ENCODE measurements at regions not wholly inside any gene's neighbourhood (a gene's known extent, or its start where the extent isn't known, plus 50 kb on each side); places are given as distances from the start of the nearest gene placed in this dataset.

DNA sequence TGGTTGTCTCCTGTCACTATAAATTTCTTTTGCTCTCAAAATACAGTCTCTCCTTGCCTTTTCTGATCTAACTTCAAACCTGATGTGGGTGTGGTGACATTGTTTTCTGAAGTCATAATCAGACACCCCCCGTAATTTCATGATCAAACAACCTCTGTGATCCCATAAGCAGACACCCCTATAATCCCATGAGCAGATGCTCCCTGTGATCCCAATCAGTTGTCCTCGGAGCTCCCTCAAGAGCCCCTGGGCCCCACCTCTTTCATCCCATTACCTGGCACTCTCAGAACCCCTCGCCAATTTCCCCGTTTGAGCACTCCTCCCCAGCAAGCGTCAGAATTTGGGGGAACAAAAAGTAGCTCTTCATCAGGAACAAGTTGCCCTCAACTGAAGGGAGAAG, 246.3 kb upstream of the FZD8 start:
- Histone ChIP-seq H3K4me1 (ENCODE audit: control insufficient read depth, insufficient read depth, low read length) (no peaks in the 10 kb centered on the region), H3K27ac (ENCODE audit: low read length) (no peak overlapping the region), H3K9me3 (ENCODE audit: control insufficient read depth, insufficient read depth, low read length) (no peaks in the 10 kb centered on the region), H3K27me3 (ENCODE audit: control insufficient read depth, insufficient read depth, low read length) (no peaks in the 10 kb centered on the region), H3K4me3 (ENCODE audit: low read length) (no peak overlapping the region), H3K36me3 (ENCODE audit: control insufficient read depth, insufficient read depth, low read length) (no peaks in the 10 kb centered on the region)
- H3K27me3 Mint-ChIP-seq (ENCODE audit: low read depth in 2 of 2): peaks cover 0 to 2% of the 10 kb centered on the region in 2 donors
- no peak for ATAC-seq
- no peaks in the 10 kb centered on the region for H3K36me3 Mint-ChIP-seq
- no peak overlapping the region for H3K27ac Mint-ChIP-seq
- intact Hi-C loops (cut with micrococcal nuclease): no loop called here
- WGBS (ENCODE audit: insufficient coverage): 93% methylated on average over 5 of the region's 5 CpGs
- no peak for DNase-seq
- TF ChIP-seq, protein P1, sequence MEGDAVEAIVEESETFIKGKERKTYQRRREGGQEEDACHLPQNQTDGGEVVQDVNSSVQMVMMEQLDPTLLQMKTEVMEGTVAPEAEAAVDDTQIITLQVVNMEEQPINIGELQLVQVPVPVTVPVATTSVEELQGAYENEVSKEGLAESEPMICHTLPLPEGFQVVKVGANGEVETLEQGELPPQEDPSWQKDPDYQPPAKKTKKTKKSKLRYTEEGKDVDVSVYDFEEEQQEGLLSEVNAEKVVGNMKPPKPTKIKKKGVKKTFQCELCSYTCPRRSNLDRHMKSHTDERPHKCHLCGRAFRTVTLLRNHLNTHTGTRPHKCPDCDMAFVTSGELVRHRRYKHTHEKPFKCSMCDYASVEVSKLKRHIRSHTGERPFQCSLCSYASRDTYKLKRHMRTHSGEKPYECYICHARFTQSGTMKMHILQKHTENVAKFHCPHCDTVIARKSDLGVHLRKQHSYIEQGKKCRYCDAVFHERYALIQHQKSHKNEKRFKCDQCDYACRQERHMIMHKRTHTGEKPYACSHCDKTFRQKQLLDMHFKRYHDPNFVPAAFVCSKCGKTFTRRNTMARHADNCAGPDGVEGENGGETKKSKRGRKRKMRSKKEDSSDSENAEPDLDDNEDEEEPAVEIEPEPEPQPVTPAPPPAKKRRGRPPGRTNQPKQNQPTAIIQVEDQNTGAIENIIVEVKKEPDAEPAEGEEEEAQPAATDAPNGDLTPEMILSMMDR (IDR thresholded peaks at IDR 0.05): no peak
- H3K4me3 Mint-ChIP-seq: no peak overlapping the region
- H3K4me1 Mint-ChIP-seq: no peaks in the 10 kb centered on the region
- peaks cover 0 to 4% of the 10 kb centered on the region in 2 donors for H3K9me3 Mint-ChIP-seq

DNA sequence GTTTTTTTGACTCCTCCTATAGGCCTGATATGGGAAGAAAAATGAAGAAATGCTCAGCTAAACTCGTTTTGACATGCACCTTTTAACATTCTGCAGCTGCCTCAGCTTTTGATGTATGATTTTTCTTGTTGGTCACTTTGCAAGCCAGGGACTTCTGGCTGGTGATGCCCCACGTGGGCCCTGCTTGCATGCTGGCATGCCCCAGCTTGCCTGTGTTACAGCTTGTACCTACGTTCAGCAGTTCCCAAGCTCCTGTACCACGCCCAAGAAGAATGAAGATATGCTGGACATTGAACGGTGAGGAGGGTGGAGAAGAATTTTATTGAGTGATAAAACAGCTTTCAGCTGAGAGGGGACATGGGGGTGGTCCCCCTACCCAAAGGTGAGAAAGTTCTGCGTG, 245.6 kb upstream of the FZD8 start:
- Mint-ChIP-seq H3K9me3 (peaks cover 0 to 4% of the 10 kb centered on the region in 2 donors), H3K36me3 (no peaks in the 10 kb centered on the region), H3K27me3 (ENCODE audit: low read depth in 2 of 2) (peaks cover 0 to 2% of the 10 kb centered on the region in 2 donors), H3K27ac (no peak overlapping the region), H3K4me3 (no peak overlapping the region), H3K4me1 (no peaks in the 10 kb centered on the region)
- Histone ChIP-seq H3K36me3 (ENCODE audit: control insufficient read depth, insufficient read depth, low read length) (no peaks in the 10 kb centered on the region), H3K4me3 (ENCODE audit: low read length) (no peak overlapping the region), H3K4me1 (ENCODE audit: control insufficient read depth, insufficient read depth, low read length) (no peaks in the 10 kb centered on the region), H3K27ac (ENCODE audit: low read length) (no peak overlapping the region), H3K27me3 (ENCODE audit: control insufficient read depth, insufficient read depth, low read length) (no peaks in the 10 kb centered on the region), H3K9me3 (ENCODE audit: control insufficient read depth, insufficient read depth, low read length) (no peaks in the 10 kb centered on the region)
- TF ChIP-seq, protein P1 (IDR thresholded peaks at IDR 0.05): no peak
- intact Hi-C loops (cut with micrococcal nuclease): no loop called here
- ATAC-seq (no peak), DNase-seq (no peak)
- 67% methylated on average over 6 of the region's 6 CpGs for WGBS (ENCODE audit: insufficient coverage)

GRCh38 chr10:35885076-35885475, 243.0 kb upstream of the FZD8 start:
- TF ChIP-seq, protein P1 (IDR thresholded peaks at IDR 0.05): no peak
- Mint-ChIP-seq H3K9me3 (peaks cover 2 to 3% of the 10 kb centered on the region in 2 donors), H3K36me3 (no peaks in the 10 kb centered on the region), H3K27me3 (ENCODE audit: low read depth in 2 of 2) (peaks cover 0 to 2% of the 10 kb centered on the region in 2 donors), H3K27ac (no peak overlapping the region), H3K4me3 (no peak overlapping the region), H3K4me1 (no peaks in the 10 kb centered on the region)
- H3K27ac ChIP-seq (ENCODE audit: low read length): no peak overlapping the region
- no peak overlapping the region for H3K4me3 ChIP-seq (ENCODE audit: low read length)
- no peaks in the 10 kb centered on the region for H3K9me3 ChIP-seq (ENCODE audit: control insufficient read depth, insufficient read depth, low read length)
- 97% methylated on average over 4 of the region's 5 CpGs for WGBS (ENCODE audit: insufficient coverage)
- intact Hi-C loops (cut with micrococcal nuclease): no loop called here
- H3K36me3 ChIP-seq (ENCODE audit: control insufficient read depth, insufficient read depth, low read length): no peaks in the 10 kb centered on the region
- ATAC-seq: no peak
- no peak for DNase-seq
- H3K27me3 ChIP-seq (ENCODE audit: control insufficient read depth, insufficient read depth, low read length): no peaks in the 10 kb centered on the region
- no peaks in the 10 kb centered on the region for H3K4me1 ChIP-seq (ENCODE audit: control insufficient read depth, insufficient read depth, low read length)

DNA sequence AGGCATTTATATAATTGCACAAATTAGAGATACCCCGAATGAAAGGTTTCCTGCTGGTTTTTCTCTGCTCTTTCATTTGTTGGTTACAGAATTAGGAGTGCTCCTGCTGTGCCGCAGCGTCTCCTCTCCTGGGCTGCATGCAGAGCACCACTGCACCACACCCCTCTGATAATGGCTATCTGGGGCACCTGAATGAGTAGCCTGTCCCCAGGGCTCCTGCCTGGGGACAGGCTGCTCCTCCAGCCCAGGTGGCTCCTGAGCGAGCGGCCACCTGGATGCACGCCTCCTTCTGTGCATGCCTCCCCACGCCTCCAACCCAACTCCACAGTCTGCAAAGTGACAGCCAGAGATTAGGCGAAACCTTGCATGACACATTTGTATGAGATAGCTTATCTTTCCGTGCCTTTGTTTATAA, 242.6 kb upstream of the FZD8 start:
- Histone ChIP-seq H3K36me3 (ENCODE audit: control insufficient read depth, insufficient read depth, low read length) (no peaks in the 10 kb centered on the region), H3K27ac (ENCODE audit: low read length) (no peak overlapping the region), H3K4me1 (ENCODE audit: control insufficient read depth, insufficient read depth, low read length) (no peaks in the 10 kb centered on the region), H3K4me3 (ENCODE audit: low read length) (no peak overlapping the region), H3K9me3 (ENCODE audit: control insufficient read depth, insufficient read depth, low read length) (no peaks in the 10 kb centered on the region), H3K27me3 (ENCODE audit: control insufficient read depth, insufficient read depth, low read length) (no peaks in the 10 kb centered on the region)
- peaks cover 2 to 3% of the 10 kb centered on the region in 2 donors for H3K9me3 Mint-ChIP-seq
- H3K27ac Mint-ChIP-seq: no peak overlapping the region
- no peak overlapping the region for H3K4me3 Mint-ChIP-seq
- intact Hi-C loops (cut with micrococcal nuclease): no loop called here
- 92% methylated on average over 9 of the region's 9 CpGs for whole genome bisulfite sequencing (ENCODE audit: insufficient coverage)
- no peaks in the 10 kb centered on the region for H3K36me3 Mint-ChIP-seq
- TF ChIP-seq, protein P1 (IDR thresholded peaks at IDR 0.05): no peak
- no peak for ATAC-seq
- H3K27me3 Mint-ChIP-seq (ENCODE audit: low read depth in 2 of 2): peaks cover 0 to 2% of the 10 kb centered on the region in 2 donors
- no peaks in the 10 kb centered on the region for H3K4me1 Mint-ChIP-seq
- no peak for DNase-seq

All from natural killer cell (primary cell).